HG03442 (cell line): ENCODE measurements at regions not wholly inside any gene's neighbourhood (a gene's known extent, or its start where the extent isn't known, plus 50 kb on each side); places are given as distances from the start of the nearest gene placed in this dataset.

Experiments
- ATAC-seq: cut with Tn5 transposase; IDR thresholded peaks from one replicate; pipeline ENCODE4 v1.9.1; 2021; ENCODE audit warnings: mild to moderate bottlenecking, moderate library complexity; ENCODE audit not compliant: unreplicated experiment

DNA sequence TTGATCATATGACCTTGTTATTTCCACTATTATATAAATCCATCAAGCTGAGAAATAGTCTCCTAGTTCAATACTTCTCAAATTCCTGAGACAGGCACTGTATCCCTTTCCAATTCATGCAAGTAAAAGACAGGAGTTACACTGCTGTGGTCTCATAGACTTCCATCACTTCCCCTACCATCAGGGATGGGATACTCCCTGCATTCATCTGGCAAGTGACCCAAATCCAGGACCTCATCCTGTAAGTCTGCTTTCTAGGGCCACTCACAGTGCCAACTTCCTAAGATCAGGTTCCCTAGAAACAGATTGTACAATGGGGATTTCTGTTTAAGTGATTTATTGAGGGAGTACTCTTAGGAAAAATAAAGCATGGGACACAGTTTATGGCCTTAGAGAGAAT, 424.0 kb upstream of the CDH7 start:
- no peak for ATAC-seq

GRCh38 chr18:65322895-65323294, 427.9 kb upstream of the CDH7 start:
- no peak for ATAC-seq

DNA sequence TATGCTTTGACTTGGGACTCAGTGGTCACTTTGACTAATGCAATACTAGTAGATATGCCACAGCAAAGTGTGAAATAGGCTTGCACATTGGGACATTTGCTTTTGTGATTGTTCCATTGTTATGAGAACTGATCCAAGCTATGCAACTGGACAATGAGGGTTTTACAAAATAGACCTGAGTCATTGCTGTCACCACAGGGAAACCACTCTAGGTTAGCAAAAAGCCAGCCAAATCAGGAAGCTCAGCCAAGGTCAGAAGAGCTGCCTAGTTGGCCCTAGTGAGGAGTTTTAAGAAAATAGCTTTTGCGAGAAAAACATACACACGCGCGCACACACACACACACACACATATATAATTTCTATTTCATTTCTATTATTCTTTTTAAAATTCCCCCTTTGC, 452.4 kb upstream of the CDH7 start:
- no peak for ATAC-seq

- ATAC-seq: no peak
Observed at GRCh38 chr18:65288908-65289307, 461.9 kb upstream of the CDH7 start.

GRCh38 chr18:65287652-65288051, 463.2 kb upstream of the CDH7 start:
- no peak for ATAC-seq

DNA sequence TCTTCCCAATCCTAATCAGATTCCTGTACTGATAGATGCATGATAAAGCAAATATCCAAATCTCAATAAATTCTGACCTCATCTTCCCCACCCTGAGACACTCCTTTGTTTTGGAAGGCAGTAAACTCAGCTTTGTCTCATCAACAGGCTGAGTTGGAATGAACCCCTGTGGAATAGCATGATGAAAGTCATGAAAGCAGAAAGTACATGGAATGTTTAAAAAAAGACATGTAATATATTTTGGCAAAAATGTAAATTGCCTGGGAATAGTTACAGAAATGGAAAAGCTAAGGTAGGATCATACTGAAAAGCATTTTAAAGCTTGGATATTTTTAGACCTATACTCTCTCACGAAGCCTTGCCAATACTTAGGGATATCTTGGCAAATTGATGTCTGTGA, 468.7 kb upstream of the CDH7 start:
- ATAC-seq: no peak

GRCh38 chr18:65279668-65280305, 471.0 kb upstream of the CDH7 start:
- ATAC-seq: no peak

GRCh38 chr18:65278939-65279667, 471.7 kb upstream of the CDH7 start:
- no peak for ATAC-seq

- no peak for ATAC-seq
Observed at GRCh38 chr18:65269375-65269774, 481.4 kb upstream of the CDH7 start.

DNA sequence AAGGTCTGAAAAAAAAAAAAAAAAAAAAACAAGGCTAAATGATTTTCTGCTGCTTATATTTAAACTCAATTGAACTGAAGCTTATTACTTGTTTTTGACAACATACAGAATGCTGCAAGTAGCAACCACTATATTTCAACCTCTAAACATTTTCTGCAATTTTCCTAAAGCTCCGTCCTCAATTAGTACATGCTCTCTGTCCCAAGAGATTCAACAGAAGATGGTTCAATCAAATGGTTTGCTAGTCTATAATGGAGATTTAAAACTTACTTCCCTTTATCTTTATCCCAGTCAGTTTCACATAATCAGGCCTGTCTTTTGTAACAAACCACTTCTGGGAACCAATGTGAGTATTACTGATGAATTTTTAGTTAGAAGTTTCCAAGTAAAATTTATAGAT, 485.1 kb upstream of the CDH7 start:
- no peak for ATAC-seq

DNA sequence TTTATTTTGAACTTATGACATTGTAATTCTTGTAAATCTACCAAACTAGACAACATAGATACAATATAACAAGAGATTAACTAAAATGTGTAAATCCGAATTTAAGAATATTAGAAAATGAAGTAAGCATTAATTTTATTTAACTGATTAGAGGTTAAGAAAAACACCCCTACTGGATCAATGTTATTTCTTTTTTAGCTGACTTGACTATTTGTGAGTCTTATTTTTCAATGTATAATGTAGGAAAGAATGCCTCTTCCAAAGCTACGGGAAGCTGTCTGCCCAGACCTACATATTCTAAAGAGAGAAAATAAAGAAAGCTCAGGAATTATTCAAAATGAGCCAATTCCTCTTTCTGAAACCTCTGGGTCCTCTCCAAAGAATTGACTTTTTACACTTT, 490.8 kb upstream of the CDH7 start:
- no peak for ATAC-seq

GRCh38 chr18:65259403-65259802, 491.4 kb upstream of the CDH7 start:
- no peak for ATAC-seq

GRCh38 chr18:65257149-65257548, 493.7 kb upstream of the CDH7 start:
- ATAC-seq: no peak

- no peak for ATAC-seq
Observed at GRCh38 chr18:65255417-65255816, 495.4 kb upstream of the CDH7 start.

DNA sequence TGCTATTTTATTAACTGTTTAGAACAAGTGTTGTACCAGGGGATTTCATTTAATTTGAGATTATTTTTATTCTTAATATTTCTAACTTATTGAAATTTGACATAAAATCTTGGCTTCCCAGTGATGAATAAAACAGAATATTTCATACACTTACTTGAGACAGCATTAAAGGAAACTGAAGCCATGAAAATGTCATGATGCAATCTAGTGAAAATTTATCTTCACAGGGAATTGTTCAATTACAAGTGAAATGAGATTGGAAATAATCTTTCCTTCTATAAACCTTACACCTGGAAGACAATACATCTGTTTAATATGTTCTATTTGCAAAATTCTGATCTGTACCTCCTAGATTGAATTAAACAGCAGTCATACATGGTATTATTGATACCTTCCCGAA, 511.0 kb upstream of the CDH7 start:
- ATAC-seq: no peak

DNA sequence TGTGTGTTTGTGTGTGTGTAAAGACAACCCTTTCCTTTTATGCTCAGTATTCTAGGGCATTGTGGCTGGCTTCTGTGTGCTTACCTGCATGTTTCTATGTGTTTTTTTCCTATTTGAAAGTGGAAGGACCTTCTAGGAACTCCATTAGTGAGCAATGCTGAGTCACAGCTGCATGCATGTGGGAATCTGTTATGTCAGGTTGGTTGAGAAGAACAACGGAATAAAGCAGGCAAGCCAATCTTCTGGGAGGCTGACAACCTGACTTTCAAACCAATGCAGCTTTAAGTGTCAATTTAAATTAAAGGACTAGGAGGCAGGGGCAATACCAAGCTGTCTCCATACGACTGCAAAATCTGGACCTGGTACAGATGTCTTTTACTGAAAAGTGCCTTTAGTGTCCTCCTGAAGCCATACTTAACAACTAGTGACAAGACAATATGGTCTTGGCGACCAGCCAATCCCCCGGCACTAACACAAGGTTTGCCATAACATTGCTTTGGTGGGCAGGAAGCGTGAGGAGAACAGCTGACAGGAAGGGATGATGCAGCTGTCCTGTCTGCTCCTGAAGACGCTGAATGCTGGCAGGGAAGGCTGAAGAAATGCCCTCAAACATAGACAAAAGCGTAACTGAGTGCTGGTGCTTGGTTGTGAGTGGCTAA, 514.7 kb upstream of the CDH7 start:
- no peak for ATAC-seq

DNA sequence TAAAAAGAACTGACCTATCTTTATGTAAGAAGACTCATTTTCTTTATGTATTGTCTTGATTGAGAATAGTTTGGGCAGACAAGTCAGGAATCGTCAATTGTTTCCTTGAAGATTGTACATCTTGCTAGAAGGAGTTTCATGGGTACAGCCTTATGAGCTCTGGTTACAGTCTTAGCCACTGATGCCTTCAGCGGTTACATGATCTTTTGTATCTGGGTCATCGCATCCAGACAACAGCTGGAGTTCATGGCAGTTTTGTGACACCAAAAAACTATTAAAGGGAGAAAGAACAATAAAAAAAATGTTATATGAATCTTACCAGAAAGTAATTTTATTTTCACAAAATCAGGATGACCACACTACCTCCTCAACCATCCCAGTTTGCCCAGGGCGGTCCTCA, 520.5 kb upstream of the CDH7 start:
- ATAC-seq: no peak

DNA sequence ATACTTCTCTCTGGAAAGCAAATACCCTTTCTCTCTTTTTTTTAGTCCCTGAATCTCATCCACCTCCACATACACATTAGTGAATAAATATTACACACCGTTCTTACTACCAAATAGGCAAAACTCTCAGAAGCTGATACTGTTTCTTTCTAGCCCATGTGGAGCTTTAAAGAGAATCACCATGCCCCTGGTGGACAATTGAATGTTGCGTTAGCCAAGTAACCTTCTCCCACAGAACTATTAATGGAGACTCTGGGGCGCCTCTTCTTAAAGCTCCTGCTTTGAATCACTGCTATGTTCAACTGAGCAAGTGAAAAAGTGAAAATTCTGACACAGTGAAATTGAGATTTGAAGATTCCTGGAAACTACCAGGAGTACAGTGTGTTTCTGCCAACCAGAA, 522.8 kb upstream of the CDH7 start:
- ATAC-seq: no peak

- no peak for ATAC-seq
Observed at GRCh38 chr18:65221736-65222135, 529.1 kb upstream of the CDH7 start.

GRCh38 chr18:65221115-65221514, 529.7 kb upstream of the CDH7 start:
- ATAC-seq: no peak

DNA sequence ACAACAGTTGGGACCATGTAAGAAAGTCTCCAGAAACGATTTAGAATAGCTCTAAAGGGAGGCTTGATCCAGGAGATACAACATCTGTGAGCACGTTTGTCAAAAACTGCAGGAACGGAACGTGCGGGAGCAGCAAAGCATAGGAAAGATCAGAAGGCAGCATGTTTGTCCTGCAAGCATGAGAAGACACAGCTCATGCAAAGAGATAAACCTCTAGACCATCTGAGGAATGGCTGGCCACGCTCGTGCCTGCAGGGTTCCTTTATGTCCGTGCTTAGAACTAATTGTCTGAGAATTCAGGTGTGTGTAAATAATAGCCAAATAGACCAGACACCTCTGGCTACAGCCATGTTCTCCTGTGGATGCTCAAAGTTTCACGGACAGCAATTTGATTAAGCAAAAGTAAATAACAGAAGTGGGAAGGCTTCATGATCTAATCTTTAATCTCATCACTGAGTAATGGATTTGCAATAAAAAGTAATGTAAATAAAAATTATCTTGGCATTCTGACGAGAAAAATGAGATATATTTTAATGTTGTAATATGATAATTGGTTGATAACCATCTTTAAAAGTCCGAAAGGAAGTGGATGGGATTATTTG, 534.8 kb upstream of the CDH7 start:
- ATAC-seq: no peak

DNA sequence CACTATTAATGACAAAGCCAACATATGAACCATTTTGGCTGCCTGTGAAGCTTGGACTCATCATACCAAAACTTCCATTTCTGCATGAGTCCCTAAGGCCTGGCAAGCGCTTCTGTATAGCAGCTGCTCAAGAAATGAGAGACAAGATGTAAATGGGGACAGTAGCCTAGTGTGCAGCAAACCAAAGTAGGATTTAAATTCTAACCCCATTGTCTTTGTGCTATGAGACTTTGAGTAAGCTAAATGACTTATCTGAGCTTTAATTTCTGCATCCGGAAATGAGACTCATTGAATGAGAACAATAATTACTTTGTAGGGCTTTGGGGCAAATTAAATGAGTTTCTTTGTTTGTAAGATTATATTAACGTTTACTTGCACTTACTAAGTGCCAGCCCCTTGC, 536.4 kb upstream of the CDH7 start:
- no peak for ATAC-seq
